Prostate gland (tissue), 2 donors: ENCODE measurements at regions not wholly inside any gene's neighbourhood (a gene's known extent, or its start where the extent isn't known, plus 50 kb on each side); places are given as distances from the start of the nearest gene placed in this dataset.
"Not testable (repeated sequence)": the region's sequence is repeated elsewhere in the genome, so short reads cannot be mapped to it uniquely, and the experiment has no call there.

Experiments used
- CTCF ChIP-seq, 4 experiments: fragments of 200-600 bp in 2 of 4; fragments of 450-650 bp in 2 of 4; sonication (generic) in 2 of 4; IDR thresholded peaks; 1 replicate in 3 of 4; 2 replicates in 1 of 4; pipeline ENCODE4 v1.5.1; 2016 to 2019; ENCODE audit warnings: antibody characterized with exemption in 4 of 4, mild to moderate bottlenecking in 2 of 4, moderate library complexity in 2 of 4
- POLR2A ChIP-seq: fragments of 450-650 bp; IDR thresholded peaks from one replicate; pipeline ENCODE4 v1.6.1; 2016; ENCODE audit warnings: antibody characterized with exemption, mild to moderate bottlenecking

DNA sequence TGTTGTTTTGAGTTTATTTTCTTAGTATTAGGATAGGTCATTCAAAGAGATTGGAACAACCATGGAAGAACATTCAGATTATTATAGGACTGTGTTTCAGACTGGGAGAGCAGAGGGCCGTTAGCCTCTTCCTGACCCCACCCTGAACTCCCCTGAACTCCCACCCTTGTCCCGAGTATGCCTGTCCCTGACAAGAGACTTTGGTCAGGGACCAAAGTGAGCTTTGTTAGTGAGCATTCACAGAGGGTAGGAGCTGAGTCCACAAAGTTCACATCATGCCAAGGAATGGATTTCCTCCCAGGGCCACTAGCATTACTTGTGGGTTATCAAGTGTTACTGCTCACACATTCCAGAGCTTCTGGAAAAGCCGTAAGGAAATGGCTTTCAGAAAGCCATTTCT is 94.7 kb upstream of the IKBKE start:
- TF ChIP-seq CTCF (IDR thresholded peaks at IDR 0.05); POLR2A: not testable (repeated sequence)
